ENCODE measurements at regions not wholly inside any gene's neighbourhood (a gene's known extent, or its start where the extent isn't known, plus 50 kb on each side); places are given as distances from the start of the nearest gene placed in this dataset.

GRCh38 chr21:28805885-28806284, 186.8 kb downstream of the LTN1 start:
- in situ Hi-C loops (cut with HindIII; ENCODE audit: low pct_ligation_motif_present, low sequenced_read_pairs): no loop called here
- TF ChIP-seq CTCF (IDR thresholded peaks at IDR 0.05; ENCODE audit: low read depth, low read length, missing control alignments): no peak
- no peaks in the 10 kb centered on the region for H3K36me3 ChIP-seq (replicated peaks)
- H3K4me3 ChIP-seq (ENCODE audit: low read depth, low read length): no peak overlapping the region
- no peaks in the 10 kb centered on the region for H3K27me3 ChIP-seq (replicated peaks)
- DNase-seq: peak; percentile 60
- no peak overlapping the region for H3K27ac ChIP-seq

- in situ Hi-C loops (cut with HindIII; ENCODE audit: low pct_ligation_motif_present, low sequenced_read_pairs): no loop called here
- no peaks in the 10 kb centered on the region for H3K27me3 ChIP-seq (replicated peaks)
- H3K36me3 ChIP-seq (replicated peaks): no peaks in the 10 kb centered on the region
- H3K27ac ChIP-seq: no peak overlapping the region
- no peak for DNase-seq
- no peak for TF ChIP-seq CTCF (IDR thresholded peaks at IDR 0.05; ENCODE audit: low read depth, low read length, missing control alignments)
- no peak overlapping the region for H3K4me3 ChIP-seq (ENCODE audit: low read depth, low read length)
These were observed 188.5 kb downstream of the LTN1 start for GRCh38 chr21:28804089-28804670.

DNA sequence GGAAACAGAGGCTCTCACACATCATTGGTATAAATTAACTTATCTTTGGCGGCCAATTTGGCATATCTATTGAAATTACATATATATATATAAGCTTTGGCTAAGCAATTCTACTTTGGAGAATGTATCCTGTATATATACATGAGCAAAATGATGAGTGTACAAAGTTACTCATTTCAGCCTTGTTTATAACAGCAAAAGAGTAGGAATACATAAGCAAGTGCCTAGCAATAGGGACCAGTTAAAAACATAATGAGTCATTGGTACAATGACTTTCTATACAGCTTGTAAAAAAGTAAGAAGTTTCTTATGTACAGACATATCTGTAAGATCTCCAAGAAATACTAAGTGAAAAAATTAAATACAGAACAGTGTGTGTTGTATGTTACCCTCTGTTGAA, 190.8 kb downstream of the LTN1 start:
- in situ Hi-C loops (cut with HindIII; ENCODE audit: low pct_ligation_motif_present, low sequenced_read_pairs): no loop called here
- H3K27ac ChIP-seq: no peak overlapping the region
- no peak for DNase-seq
- no peaks in the 10 kb centered on the region for H3K36me3 ChIP-seq (replicated peaks)
- H3K27me3 ChIP-seq (replicated peaks): no peaks in the 10 kb centered on the region
- TF ChIP-seq CTCF (IDR thresholded peaks at IDR 0.05; ENCODE audit: low read depth, low read length, missing control alignments): no peak
- no peak overlapping the region for H3K4me3 ChIP-seq (ENCODE audit: low read depth, low read length)

DNA sequence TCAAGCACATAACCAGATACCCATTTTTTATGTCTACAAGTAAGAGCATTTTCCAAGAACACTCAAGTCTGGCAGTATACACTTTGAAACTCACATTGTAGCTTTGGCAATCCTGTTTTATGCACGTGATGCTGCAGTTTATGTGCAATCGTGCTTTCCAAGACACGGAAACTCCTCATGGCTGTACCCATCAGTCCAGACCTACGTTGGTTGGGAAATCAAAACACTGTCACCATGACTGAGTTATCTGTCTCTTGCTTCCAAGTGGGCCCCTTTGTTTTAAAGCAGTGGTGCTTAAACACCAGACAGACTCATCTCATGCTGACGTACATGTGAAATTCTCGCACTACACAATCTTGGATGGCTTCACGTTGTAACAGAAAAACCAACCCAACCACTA, 192.8 kb downstream of the LTN1 start:
- H3K4me3 ChIP-seq (ENCODE audit: low read depth, low read length): no peak overlapping the region
- in situ Hi-C loops (cut with HindIII; ENCODE audit: low pct_ligation_motif_present, low sequenced_read_pairs): no loop called here
- no peaks in the 10 kb centered on the region for H3K27me3 ChIP-seq (replicated peaks)
- no peak overlapping the region for H3K27ac ChIP-seq
- TF ChIP-seq CTCF (IDR thresholded peaks at IDR 0.05; ENCODE audit: low read depth, low read length, missing control alignments): no peak
- no peak for DNase-seq
- H3K36me3 ChIP-seq (replicated peaks): no peaks in the 10 kb centered on the region

DNA sequence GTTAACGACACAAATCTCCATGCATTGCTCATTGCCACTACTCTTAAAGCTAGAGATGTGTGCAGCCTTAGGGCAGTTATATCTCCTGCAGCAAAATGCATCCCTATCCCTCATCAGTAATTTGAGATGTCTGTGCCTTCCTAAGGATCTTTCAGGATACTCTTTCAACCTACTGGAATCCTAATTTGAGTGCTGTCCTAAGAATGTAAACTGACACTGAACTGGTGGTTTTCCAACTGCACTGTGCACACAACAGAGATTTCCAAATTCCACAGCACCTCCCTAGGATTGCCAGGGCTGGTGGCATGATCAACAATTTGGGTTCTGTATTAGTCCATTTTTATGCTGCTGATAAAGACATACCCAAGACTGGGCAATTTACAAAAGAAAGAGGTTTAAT, 193.9 kb downstream of the LTN1 start:
- TF ChIP-seq CTCF (IDR thresholded peaks at IDR 0.05; ENCODE audit: low read depth, low read length, missing control alignments): no peak
- no peak overlapping the region for H3K4me3 ChIP-seq (ENCODE audit: low read depth, low read length)
- no peaks in the 10 kb centered on the region for H3K36me3 ChIP-seq (replicated peaks)
- DNase-seq: no peak
- no peaks in the 10 kb centered on the region for H3K27me3 ChIP-seq (replicated peaks)
- in situ Hi-C loops (cut with HindIII; ENCODE audit: low pct_ligation_motif_present, low sequenced_read_pairs): no loop called here
- H3K27ac ChIP-seq: no peak overlapping the region

DNA sequence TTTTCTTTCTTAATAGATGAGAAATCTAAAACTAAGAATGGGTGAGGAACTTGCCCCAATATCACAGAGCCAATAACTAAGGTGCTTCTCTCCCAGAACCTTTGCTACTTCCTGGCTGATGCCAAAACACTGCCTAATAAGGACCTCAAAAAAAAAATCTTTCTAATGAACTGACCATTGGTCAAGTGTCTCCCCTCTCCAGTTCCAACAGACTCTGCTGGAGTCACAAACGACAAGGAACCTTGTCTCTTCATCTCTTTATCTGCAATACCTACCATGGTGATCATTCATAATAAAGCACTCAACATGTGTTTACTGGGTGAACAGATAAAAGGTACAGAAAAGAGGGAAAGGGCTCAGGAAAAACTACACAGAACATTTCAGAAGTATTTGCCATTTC, 197.4 kb downstream of the LTN1 start:
- H3K27ac ChIP-seq: no peak overlapping the region
- H3K4me3 ChIP-seq (ENCODE audit: low read depth, low read length): no peak overlapping the region
- H3K27me3 ChIP-seq (replicated peaks): no peaks in the 10 kb centered on the region
- in situ Hi-C loops (cut with HindIII; ENCODE audit: low pct_ligation_motif_present, low sequenced_read_pairs): no loop called here
- no peak for TF ChIP-seq CTCF (IDR thresholded peaks at IDR 0.05; ENCODE audit: low read depth, low read length, missing control alignments)
- no peak for DNase-seq
- H3K36me3 ChIP-seq (replicated peaks): no peaks in the 10 kb centered on the region

Data from brain microvascular endothelial cell (primary cell).